Peyer's patch (tissue), 4 donors: ENCODE measurements at regions not wholly inside any gene's neighbourhood (a gene's known extent, or its start where the extent isn't known, plus 50 kb on each side); places are given as distances from the start of the nearest gene placed in this dataset.

Source experiments
- POLR2A ChIP-seq, 2 donors: fragments of 450-650 bp; IDR thresholded peaks; one replicate each; pipeline ENCODE4 v1.5.1; 2017; ENCODE audit warnings: antibody characterized with exemption in 2 of 2, mild to moderate bottlenecking in 2 of 2, moderate library complexity in 2 of 2
- TF ChIP-seq, protein P1 (sequence below), 6 experiments: fragments of 450-650 bp in 4 of 6; fragments of 200-600 bp in 2 of 6; sonication (generic) in 1 of 6; IDR thresholded peaks; one replicate each; pipeline ENCODE4 v1.5.1; 2017 to 2019; ENCODE audit warnings: antibody characterized with exemption in 6 of 6, mild to moderate bottlenecking in 3 of 6, moderate library complexity in 1 of 6

GRCh38 chr6:163691049-163691448 lies 276.5 kb downstream of the QKI start:
- TF ChIP-seq, protein P1, sequence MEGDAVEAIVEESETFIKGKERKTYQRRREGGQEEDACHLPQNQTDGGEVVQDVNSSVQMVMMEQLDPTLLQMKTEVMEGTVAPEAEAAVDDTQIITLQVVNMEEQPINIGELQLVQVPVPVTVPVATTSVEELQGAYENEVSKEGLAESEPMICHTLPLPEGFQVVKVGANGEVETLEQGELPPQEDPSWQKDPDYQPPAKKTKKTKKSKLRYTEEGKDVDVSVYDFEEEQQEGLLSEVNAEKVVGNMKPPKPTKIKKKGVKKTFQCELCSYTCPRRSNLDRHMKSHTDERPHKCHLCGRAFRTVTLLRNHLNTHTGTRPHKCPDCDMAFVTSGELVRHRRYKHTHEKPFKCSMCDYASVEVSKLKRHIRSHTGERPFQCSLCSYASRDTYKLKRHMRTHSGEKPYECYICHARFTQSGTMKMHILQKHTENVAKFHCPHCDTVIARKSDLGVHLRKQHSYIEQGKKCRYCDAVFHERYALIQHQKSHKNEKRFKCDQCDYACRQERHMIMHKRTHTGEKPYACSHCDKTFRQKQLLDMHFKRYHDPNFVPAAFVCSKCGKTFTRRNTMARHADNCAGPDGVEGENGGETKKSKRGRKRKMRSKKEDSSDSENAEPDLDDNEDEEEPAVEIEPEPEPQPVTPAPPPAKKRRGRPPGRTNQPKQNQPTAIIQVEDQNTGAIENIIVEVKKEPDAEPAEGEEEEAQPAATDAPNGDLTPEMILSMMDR (IDR thresholded peaks at IDR 0.05): no peak
- no peak for TF ChIP-seq POLR2A (IDR thresholded peaks at IDR 0.05)
